Calu3 (cell line): ENCODE measurements at regions not wholly inside any gene's neighbourhood (a gene's known extent, or its start where the extent isn't known, plus 50 kb on each side); places are given as distances from the start of the nearest gene placed in this dataset.

ENCODE experiments used
- BruUV-seq: library from RNA; stranded (reverse); fragments of 400-500 nt; replicated peaks from 2 replicates; lab custom pipeline; 2021; lab: Mats Ljungman, UMichigan
- CTCF ChIA-PET: fragments of 300-600 bp; sonication (Branson Sonifier 250); formaldehyde crosslinking; loops from one replicate; lab custom pipeline; 2022; ENCODE audit warnings: antibody characterized with exemption; lab: Charles Lee
- DNase-seq: peaks from one replicate; pipeline ENCODE4 v3.0.0; 2022
- H3K27ac Mint-ChIP-seq: one replicate; pipeline ENCODE4 v1.8.0; 2022; ENCODE audit warnings: mixed read lengths; ENCODE audit not compliant: unreplicated experiment
- H3K27me3 Mint-ChIP-seq: one replicate; pipeline ENCODE4 v1.8.0; 2022; ENCODE audit warnings: mixed read lengths; ENCODE audit not compliant: unreplicated experiment
- H3K36me3 Mint-ChIP-seq: one replicate; pipeline ENCODE4 v1.8.0; 2022; ENCODE audit warnings: mild to moderate bottlenecking, moderate library complexity, mixed read lengths; ENCODE audit not compliant: insufficient read depth, unreplicated experiment
- H3K4me1 Mint-ChIP-seq: one replicate; pipeline ENCODE4 v1.8.0; 2022; ENCODE audit warnings: mild to moderate bottlenecking, low read depth, mixed read lengths; ENCODE audit not compliant: unreplicated experiment
- H3K4me3 Mint-ChIP-seq: one replicate; pipeline ENCODE4 v1.8.0; 2022; ENCODE audit warnings: mild to moderate bottlenecking, low read depth, moderate library complexity, mixed read lengths; ENCODE audit not compliant: unreplicated experiment
- H3K9me3 Mint-ChIP-seq: one replicate; pipeline ENCODE4 v1.8.0; 2022; ENCODE audit warnings: low read depth, mixed read lengths; ENCODE audit not compliant: unreplicated experiment
- intact Hi-C: fragments of 100-400 bp; cut with micrococcal nuclease; formaldehyde crosslinking; loops from one replicate; pipeline ENCODE4 v1.10.0; 2022; ENCODE audit not compliant: unreplicated experiment
- TF ChIP-seq, protein P1 (sequence below): fragments of 200-600 bp; IDR thresholded peaks from one replicate; pipeline ENCODE4 v1.8.0; 2022; ENCODE audit warnings: antibody characterized with exemption; ENCODE audit not compliant: unreplicated experiment

DNA sequence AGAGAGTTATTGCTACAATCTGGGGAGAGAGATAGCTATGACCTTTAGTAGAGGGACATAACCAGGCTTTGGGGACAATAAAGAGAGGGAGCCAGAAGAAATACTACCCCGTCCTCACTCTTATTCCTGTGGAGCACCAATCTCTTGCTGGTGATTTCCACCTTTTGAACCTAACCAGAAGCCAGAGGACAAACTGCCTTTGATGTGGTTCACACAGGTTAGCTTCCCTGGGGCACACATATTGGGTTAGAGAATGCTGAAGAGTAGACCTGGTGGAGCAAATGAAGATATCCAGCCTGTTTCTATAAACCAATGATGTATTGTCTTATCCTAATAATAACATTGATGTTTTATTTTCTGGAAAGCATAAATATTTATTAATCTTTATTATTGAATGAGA lies 399.3 kb downstream of the HTR7 start:
- no peaks in the 10 kb centered on the region for H3K4me1 Mint-ChIP-seq
- no peak overlapping the region for H3K4me3 Mint-ChIP-seq
- TF ChIP-seq, protein P1, sequence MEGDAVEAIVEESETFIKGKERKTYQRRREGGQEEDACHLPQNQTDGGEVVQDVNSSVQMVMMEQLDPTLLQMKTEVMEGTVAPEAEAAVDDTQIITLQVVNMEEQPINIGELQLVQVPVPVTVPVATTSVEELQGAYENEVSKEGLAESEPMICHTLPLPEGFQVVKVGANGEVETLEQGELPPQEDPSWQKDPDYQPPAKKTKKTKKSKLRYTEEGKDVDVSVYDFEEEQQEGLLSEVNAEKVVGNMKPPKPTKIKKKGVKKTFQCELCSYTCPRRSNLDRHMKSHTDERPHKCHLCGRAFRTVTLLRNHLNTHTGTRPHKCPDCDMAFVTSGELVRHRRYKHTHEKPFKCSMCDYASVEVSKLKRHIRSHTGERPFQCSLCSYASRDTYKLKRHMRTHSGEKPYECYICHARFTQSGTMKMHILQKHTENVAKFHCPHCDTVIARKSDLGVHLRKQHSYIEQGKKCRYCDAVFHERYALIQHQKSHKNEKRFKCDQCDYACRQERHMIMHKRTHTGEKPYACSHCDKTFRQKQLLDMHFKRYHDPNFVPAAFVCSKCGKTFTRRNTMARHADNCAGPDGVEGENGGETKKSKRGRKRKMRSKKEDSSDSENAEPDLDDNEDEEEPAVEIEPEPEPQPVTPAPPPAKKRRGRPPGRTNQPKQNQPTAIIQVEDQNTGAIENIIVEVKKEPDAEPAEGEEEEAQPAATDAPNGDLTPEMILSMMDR = no peak
- H3K36me3 Mint-ChIP-seq = no peaks in the 10 kb centered on the region
- BruUV-seq = no TSS peak
- H3K9me3 Mint-ChIP-seq = no peaks in the 10 kb centered on the region
- no peak for DNase-seq
- intact Hi-C loops = no loop called here
- CTCF ChIA-PET = no interaction called here
- H3K27ac Mint-ChIP-seq = no peak overlapping the region
- H3K27me3 Mint-ChIP-seq = no peaks in the 10 kb centered on the region

DNA sequence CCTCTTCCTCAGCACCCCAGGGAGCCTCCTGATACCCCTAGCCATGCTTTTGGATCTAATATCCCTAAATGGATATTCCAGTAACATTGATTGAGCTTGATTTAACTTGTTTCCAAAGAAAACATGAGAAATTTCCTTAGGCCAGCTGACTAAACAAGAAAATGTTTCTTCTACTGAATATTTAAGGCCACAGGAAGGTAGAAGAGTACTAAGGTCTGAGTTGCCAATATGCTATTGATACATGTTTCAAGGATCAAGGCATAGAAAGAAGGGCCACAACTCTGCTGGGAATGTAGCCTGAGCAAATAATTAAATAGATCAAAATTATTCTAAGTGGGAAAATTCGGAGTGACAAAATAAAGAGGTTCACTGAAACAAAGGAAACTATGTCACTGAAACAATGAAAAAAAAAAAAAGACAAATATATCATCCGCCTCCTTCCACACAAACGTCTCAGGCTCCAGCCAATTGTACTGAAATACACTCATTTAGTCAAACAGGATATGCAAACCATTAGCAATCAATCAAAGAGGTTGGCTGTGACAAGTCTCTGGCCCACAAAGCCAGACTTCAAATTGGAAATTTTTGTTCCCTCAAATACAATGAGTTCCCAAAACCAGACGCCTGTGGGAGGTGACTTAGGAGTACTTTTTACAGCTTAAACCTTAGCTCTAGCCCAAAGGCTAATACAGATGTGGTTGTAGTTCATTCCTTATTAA lies 396.2 kb downstream of the HTR7 start:
- Mint-ChIP-seq H3K27me3 (no peaks in the 10 kb centered on the region), H3K4me3 (no peak overlapping the region), H3K4me1 (no peaks in the 10 kb centered on the region), H3K9me3 (no peaks in the 10 kb centered on the region), H3K36me3 (no peaks in the 10 kb centered on the region), H3K27ac (no peak overlapping the region)
- BruUV-seq = no TSS peak
- CTCF ChIA-PET = no interaction called here
- TF ChIP-seq, protein P1 = no peak
- intact Hi-C loops = no loop called here
- DNase-seq = no peak

DNA sequence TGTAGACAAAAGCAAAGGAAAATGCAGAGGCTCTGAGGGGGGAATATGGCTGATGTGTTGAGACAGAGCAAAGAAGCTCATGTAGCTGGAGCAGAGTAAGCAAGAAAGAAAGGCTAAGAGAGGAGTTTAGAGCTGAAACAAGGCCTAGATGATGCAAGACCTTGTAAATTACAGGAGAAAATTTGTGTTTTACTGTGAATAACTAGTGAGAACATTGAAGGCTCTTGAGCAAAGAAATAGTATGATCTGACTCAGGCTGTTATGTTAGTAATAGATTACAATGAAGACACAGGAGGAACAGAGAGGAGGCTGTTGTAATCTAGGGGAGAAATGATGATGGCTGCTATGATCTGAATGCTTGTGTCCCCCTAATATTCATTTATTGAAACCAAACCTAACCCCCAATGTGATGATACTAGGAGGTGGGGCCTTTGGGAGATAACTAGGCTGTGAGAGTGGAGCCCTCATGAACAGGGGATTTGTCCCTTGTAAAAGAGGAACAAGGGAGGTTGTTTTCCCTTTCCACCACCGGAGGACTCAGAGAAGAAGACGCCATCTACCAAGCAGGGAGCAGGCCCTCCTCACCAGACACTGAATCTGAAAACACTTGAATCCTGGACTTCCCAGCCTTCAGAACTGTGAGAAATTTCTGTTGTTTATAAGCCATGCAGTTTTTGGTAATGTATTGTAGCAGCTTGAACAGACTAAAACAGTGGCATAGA lies 394.9 kb downstream of the HTR7 start:
- no peaks in the 10 kb centered on the region for H3K9me3 Mint-ChIP-seq
- TF ChIP-seq, protein P1 = no peak
- no peaks in the 10 kb centered on the region for H3K4me1 Mint-ChIP-seq
- no peak for DNase-seq
- no peaks in the 10 kb centered on the region for H3K36me3 Mint-ChIP-seq
- H3K27me3 Mint-ChIP-seq = no peaks in the 10 kb centered on the region
- H3K4me3 Mint-ChIP-seq = no peak overlapping the region
- H3K27ac Mint-ChIP-seq = no peak overlapping the region
- BruUV-seq = no TSS peak
- CTCF ChIA-PET = no interaction called here
- intact Hi-C loops = no loop called here

DNA sequence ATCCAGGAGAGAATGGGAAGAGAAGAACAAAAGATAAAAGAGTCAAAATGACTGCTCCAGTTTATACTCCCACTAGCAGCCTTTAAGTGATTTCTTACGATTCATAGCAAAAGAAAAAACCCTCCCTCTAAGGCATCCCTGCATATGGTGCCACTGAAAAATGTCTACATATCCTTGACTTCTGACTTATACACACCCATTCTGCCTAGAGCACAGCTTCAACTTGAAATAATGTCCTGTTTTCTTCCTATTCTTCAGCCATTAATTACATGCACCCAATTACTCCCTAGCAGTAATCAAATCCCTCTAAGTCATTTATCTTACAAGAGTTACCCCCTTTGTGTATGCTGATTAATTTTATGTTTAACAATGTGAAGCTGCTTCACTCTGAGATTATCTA lies 393.5 kb downstream of the HTR7 start:
- H3K27me3 Mint-ChIP-seq = no peaks in the 10 kb centered on the region
- BruUV-seq = no TSS peak
- H3K36me3 Mint-ChIP-seq = no peaks in the 10 kb centered on the region
- DNase-seq = no peak
- no peaks in the 10 kb centered on the region for H3K4me1 Mint-ChIP-seq
- CTCF ChIA-PET = no interaction called here
- no peaks in the 10 kb centered on the region for H3K9me3 Mint-ChIP-seq
- TF ChIP-seq, protein P1 = no peak
- H3K27ac Mint-ChIP-seq = no peak overlapping the region
- H3K4me3 Mint-ChIP-seq = no peak overlapping the region
- intact Hi-C loops = no loop called here
